ENCODE measurements at regions not wholly inside any gene's neighbourhood (a gene's known extent, or its start where the extent isn't known, plus 50 kb on each side); places are given as distances from the start of the nearest gene placed in this dataset.
A peak's percentile ranks its signal among the peaks of the same experiment; 100 is the strongest.

- no peak for DNase-seq (ENCODE audit: low read depth)
- H3K4me3 ChIP-seq (ENCODE audit: low read depth, low read length): no peak overlapping the region
- no peak for TF ChIP-seq CTCF (IDR thresholded peaks at IDR 0.05; ENCODE audit: insufficient read depth, low read depth, low read length)
Observed at GRCh38 chr1:116230712-116231111, 119.5 kb downstream of the MAB21L3 start.

GRCh38 chr1:116231752-116232151 is 120.6 kb downstream of the MAB21L3 start:
- TF ChIP-seq CTCF (IDR thresholded peaks at IDR 0.05; ENCODE audit: insufficient read depth, low read depth, low read length): no peak
- no peak overlapping the region for H3K4me3 ChIP-seq (ENCODE audit: low read depth, low read length)
- DNase-seq (ENCODE audit: low read depth): no peak

- no peak overlapping the region for H3K4me3 ChIP-seq (ENCODE audit: low read depth, low read length)
- no peak for TF ChIP-seq CTCF (IDR thresholded peaks at IDR 0.05; ENCODE audit: insufficient read depth, low read depth, low read length)
- peak; percentile 11 for DNase-seq (ENCODE audit: low read depth)
Observed at GRCh38 chr1:116232989-116233514, 121.9 kb downstream of the MAB21L3 start.

- H3K4me3 ChIP-seq (ENCODE audit: low read depth, low read length): no peak overlapping the region
- DNase-seq (ENCODE audit: low read depth): no peak
- no peak for TF ChIP-seq CTCF (IDR thresholded peaks at IDR 0.05; ENCODE audit: insufficient read depth, low read depth, low read length)
Observed at GRCh38 chr1:116234429-116234828, 123.2 kb downstream of the MAB21L3 start.

- no peak for TF ChIP-seq CTCF (IDR thresholded peaks at IDR 0.05; ENCODE audit: insufficient read depth, low read depth, low read length)
- DNase-seq (ENCODE audit: low read depth): no peak
- H3K4me3 ChIP-seq (ENCODE audit: low read depth, low read length): no peak overlapping the region
Observed at GRCh38 chr1:116239916-116240315, 128.7 kb downstream of the MAB21L3 start.

GRCh38 chr1:116242741-116243140 is 130.3 kb upstream of the ATP1A1 start:
- no peak overlapping the region for H3K4me3 ChIP-seq (ENCODE audit: low read depth, low read length)
- no peak for DNase-seq (ENCODE audit: low read depth)
- TF ChIP-seq CTCF (IDR thresholded peaks at IDR 0.05; ENCODE audit: insufficient read depth, low read depth, low read length): no peak
